Left ventricle myocardium inferior (tissue), 1 donor: ENCODE measurements at regions not wholly inside any gene's neighbourhood (a gene's known extent, or its start where the extent isn't known, plus 50 kb on each side); places are given as distances from the start of the nearest gene placed in this dataset.
A peak's percentile ranks its signal among the peaks of the same experiment; 100 is the strongest.
"Not testable (repeated sequence)": the region's sequence is repeated elsewhere in the genome, so short reads cannot be mapped to it uniquely, and the experiment has no call there.

ENCODE experiments used
- DNase-seq: peaks from one replicate; pipeline ENCODE4 v3.0.0-alpha.2; 2020
- H3K27ac ChIP-seq: fragments of 200-600 bp; replicated peaks from 2 replicates; pipeline ENCODE4 v1.8.0; 2021
- H3K27me3 ChIP-seq: fragments of 200-600 bp; 2 replicates; pipeline ENCODE4 v1.8.0; 2021; ENCODE audit warnings: low read depth
- H3K36me3 ChIP-seq: fragments of 200-600 bp; 2 replicates; pipeline ENCODE4 v1.8.0; 2021
- H3K4me1 ChIP-seq: fragments of 200-600 bp; 2 replicates; pipeline ENCODE4 v1.8.0; 2021
- H3K4me3 ChIP-seq: fragments of 200-600 bp; 2 replicates; pipeline ENCODE4 v1.8.0; 2021; ENCODE audit warnings: mild to moderate bottlenecking, moderate library complexity
- H3K9me3 ChIP-seq: fragments of 200-600 bp; replicated peaks from 2 replicates; pipeline ENCODE4 v1.8.0; 2021
- CTCF ChIP-seq: fragments of 200-600 bp; IDR thresholded peaks from 2 replicates; pipeline ENCODE4 v1.8.0; 2021; ENCODE audit warnings: antibody characterized with exemption, mild to moderate bottlenecking, borderline replicate concordance
- intact Hi-C: fragments of 100-400 bp; cut with micrococcal nuclease; formaldehyde crosslinking; loops from one replicate; pipeline ENCODE4 v1.11.0; 2022
- donor health status: DM: no; HTN: yes; CAD: no; lungs with severe emphysema.

DNA sequence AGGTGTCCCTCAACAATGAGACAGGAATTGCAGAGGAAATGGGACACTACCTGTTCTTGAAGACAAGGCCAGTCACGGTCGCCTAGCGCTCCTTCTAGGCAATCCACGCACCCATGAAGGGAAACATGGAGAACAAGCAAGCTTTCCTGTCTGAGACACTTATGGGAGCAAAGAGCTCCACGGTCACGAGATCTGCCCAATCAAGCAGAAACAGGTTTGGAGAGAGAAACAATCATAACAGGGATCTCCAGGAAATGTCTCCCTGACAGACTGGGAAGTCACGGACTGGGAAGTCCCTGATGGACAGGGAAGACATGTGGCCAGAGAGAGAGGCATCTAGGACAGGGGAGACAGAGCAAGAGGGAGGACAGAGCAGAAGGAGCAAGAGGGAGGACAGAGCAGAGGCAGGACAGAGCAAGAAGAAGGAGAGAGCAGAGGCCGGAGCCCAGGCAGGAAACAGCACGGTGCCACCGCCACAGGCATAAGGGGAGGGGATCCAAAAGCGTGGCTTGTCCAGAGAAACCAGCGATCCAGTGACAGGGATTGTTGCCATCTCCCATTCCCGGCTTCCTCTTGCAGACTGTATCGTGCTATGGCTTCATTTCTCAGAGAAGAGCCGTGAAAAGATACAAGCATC, 167.8 kb upstream of the ZNF337 start:
- Histone ChIP-seq H3K4me1 (peaks cover 60% of the 10 kb centered on the region), H3K9me3 (no peaks in the 10 kb centered on the region), H3K4me3 (no peak overlapping the region), H3K27ac (no peak overlapping the region), H3K36me3 (no peaks in the 10 kb centered on the region), H3K27me3 (no peaks in the 10 kb centered on the region)
- intact Hi-C loops, result no loop called here
- no peak for DNase-seq
- no peak for TF ChIP-seq CTCF

GRCh38 chr20:25863536-25864325, 167.1 kb upstream of the ZNF337 start:
- intact Hi-C loops, result no loop called here
- Histone ChIP-seq H3K27ac (peak overlapping the region; percentile 48), H3K27me3 (no peaks in the 10 kb centered on the region), H3K4me1 (peaks cover 63% of the 10 kb centered on the region), H3K9me3 (no peaks in the 10 kb centered on the region), H3K36me3 (no peaks in the 10 kb centered on the region), H3K4me3 (peak overlapping the region; percentile 70)
- TF ChIP-seq CTCF, result no peak
- DNase-seq, result no peak

DNA sequence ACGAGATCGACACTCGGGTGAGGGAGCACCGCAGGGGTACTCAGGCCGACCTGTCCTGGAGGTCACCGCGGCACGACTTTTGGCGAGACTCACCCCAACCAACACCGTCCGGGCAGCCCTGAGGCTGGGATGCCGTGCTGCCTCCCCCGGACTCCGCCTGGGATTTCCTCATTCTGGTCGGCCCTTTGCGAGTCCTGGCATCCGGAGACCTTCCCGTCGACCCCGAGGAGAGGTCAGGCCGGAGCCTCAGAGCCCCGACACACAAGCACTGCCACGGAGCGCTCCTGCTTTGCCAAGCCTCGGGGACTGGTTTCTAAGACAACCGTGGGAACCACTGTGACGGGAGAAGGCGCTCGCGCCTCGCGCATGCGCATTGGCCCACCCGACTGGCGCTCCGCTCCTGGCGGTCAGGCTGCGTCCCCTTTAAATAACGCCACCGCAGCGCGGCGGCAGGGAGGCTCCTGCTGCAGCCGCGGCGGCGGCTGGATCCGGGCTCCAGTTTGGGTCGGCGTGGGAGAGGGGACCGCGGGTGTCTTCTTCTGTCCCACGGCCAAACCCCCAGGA, 166.4 kb upstream of the ZNF337 start:
- H3K9me3 ChIP-seq, H3K36me3 ChIP-seq, intact Hi-C loops, H3K27me3 ChIP-seq: not testable (repeated sequence)
- Histone ChIP-seq H3K4me3 (peak overlapping the region; percentile 70), H3K27ac (peak overlapping the region; percentile 48), H3K4me1 (peaks cover 63% of the 10 kb centered on the region)
- TF ChIP-seq CTCF, result peak; percentile 51
- DNase-seq, result peak; percentile 92

DNA sequence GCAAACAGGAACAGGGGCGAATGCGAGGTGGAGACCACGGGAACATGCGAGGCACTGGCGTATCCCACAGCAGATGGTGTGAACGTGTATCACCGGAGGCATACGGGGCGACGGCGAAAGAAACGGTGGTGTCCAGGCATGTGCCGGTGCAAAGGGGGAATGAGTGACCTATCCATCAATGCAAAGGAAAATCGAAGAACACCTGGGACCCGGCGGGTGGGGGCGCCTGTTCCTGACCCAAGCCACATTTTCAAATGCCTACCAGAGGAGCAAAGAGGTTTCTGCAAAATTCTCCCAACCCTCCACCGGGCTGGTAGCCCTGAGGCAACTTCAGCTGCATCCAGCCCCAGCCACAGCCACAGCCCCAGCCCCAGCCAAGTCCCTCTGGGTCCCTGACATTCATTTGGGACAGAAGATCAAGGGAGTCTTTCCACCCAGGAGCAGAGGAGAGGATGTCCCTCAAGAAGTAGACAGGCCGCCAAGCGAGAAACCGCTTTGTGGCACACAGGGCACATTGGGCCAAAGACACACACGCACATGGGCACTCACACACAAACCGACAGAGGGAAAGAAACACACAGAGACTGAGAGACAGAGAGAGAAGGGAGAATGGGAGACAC, 164.0 kb upstream of the ZNF337 start:
- no peak for TF ChIP-seq CTCF
- DNase-seq, result no peak
- Histone ChIP-seq H3K27ac (no peak overlapping the region), H3K9me3 (no peaks in the 10 kb centered on the region), H3K4me3 (peak overlapping the region; percentile 60), H3K27me3 (no peaks in the 10 kb centered on the region), H3K4me1 (peaks cover 54% of the 10 kb centered on the region), H3K36me3 (no peaks in the 10 kb centered on the region)
- intact Hi-C loops, result no loop called here

DNA sequence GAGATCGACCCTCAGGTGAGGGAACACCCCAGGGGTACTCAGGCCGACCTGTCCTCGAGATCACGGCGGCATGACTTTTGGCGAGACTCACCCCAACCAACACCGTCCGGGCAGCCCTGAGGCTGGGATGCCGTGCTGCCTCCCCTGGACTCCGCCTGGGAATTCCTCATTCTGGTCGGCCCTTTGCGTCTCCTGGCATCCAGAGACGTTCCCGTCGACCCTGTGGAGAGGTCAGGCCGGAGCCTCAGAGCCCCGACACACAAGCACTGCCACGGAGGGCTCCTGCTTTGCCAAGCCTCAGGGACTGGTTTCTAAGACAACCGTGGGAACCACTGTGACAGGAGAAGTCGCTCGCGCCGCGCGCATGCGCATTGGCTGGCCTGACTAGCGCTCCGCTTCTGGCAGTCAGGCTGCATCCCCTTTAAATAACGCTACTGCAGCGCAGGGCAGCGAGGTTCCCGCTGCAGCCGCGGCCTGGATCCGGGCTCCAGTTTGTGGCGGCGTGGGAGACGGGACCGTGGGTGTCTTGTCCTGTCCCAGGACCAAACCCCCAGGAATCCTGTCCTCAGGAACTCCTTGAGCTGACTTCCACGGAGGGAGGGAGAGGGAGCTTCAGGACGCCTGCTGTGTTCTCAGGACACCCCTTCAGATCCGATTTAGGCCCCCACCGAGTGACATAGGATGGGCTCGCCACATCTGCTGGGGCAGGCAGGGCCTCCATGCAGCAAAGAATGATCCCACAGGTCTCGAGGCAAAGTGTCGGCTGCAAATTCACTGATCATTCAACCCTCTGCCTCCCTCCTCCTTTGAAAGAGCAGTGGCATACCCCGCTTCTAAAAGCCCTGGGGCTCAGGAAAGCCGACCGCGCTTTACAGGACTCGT, 163.2 kb upstream of the ZNF337 start:
- H3K4me1 ChIP-seq, result peaks cover 50% of the 10 kb centered on the region
- H3K27ac ChIP-seq, result no peak overlapping the region
- H3K4me3 ChIP-seq, result peak overlapping the region; percentile 60

More for the DNA sequence above, 163.2 kb upstream of the ZNF337 start:
- intact Hi-C loops, result no loop called here
- Histone ChIP-seq H3K27me3 (no peaks in the 10 kb centered on the region), H3K9me3 (no peaks in the 10 kb centered on the region), H3K36me3 (no peaks in the 10 kb centered on the region)
- no peak for TF ChIP-seq CTCF
- peak; percentile 82 for DNase-seq
